H1 (cell line): ENCODE measurements at regions not wholly inside any gene's neighbourhood (a gene's known extent, or its start where the extent isn't known, plus 50 kb on each side); places are given as distances from the start of the nearest gene placed in this dataset.

Experiments
- EZH2 ChIP-seq: fragments of 200-600 bp; sonication (generic); IDR thresholded peaks from 2 replicates; pipeline ENCODE4 v1.7.1; 2012; ENCODE audit warnings: low read depth, mild to moderate bottlenecking, moderate library complexity, low read length, inconsistent platforms; ENCODE audit not compliant: severe bottlenecking
- HDAC2 ChIP-seq, 2 experiments: fragments of 300-600 bp in 1 of 2; sonication (generic) in 1 of 2; IDR thresholded peaks; 2 replicates each; pipeline ENCODE4 v1.6.1; 2011 to 2012; ENCODE audit warnings: low read depth in 2 of 2, low read length in 2 of 2, mild to moderate bottlenecking in 2 of 2, moderate library complexity in 2 of 2, borderline replicate concordance in 1 of 2, inconsistent platforms in 1 of 2
- MAX ChIP-seq: IDR thresholded peaks from 2 replicates; pipeline ENCODE4 v1.6.1; 2012; ENCODE audit warnings: inconsistent platforms
- SAP30 ChIP-seq: fragments of 300-600 bp; sonication (generic); IDR thresholded peaks from 2 replicates; pipeline ENCODE4 v1.7.1; 2012; ENCODE audit warnings: low read length, moderate library complexity, mild to moderate bottlenecking, inconsistent platforms; ENCODE audit not compliant: insufficient read depth, insufficient replicate concordance
- SIN3A ChIP-seq, 2 experiments: IDR thresholded peaks in 1 of 2; conservative IDR thresholded peaks in 1 of 2; 2 replicates each; pipeline ENCODE4 v1.6.1; 2011 to 2012; ENCODE audit warnings: low read length in 2 of 2, improper control_type of control experiment in 1 of 2, low read depth in 1 of 2, mild to moderate bottlenecking in 1 of 2
- TF ChIP-seq, protein P1 (sequence below): fragments of 300-600 bp; sonication (generic); IDR thresholded peaks from 2 replicates; pipeline ENCODE4 v1.7.1; 2012; ENCODE audit warnings: low read length, moderate library complexity, mild to moderate bottlenecking, inconsistent platforms; ENCODE audit not compliant: insufficient replicate concordance

DNA sequence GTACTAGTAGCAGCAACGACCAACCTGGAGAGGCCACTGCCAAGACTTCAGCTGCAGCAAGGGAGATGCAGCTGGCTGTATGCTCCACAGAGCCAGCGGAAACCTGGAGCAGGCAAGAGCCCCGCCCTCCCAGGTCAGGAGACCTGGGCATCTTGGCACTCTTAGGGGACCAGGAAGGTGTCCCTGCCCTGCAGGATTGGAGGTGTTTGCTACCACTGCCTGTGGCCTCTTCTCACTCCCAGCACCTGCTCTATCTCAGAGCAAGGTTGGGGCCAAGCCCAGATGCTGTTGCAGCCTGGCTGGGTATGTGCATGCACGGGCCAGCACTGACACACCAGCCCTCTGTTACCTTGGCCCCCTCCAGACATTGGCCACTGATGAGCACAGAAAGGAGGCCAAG is 1512.8 kb downstream of the REEP3 start (continued):
- TF ChIP-seq, protein P1, sequence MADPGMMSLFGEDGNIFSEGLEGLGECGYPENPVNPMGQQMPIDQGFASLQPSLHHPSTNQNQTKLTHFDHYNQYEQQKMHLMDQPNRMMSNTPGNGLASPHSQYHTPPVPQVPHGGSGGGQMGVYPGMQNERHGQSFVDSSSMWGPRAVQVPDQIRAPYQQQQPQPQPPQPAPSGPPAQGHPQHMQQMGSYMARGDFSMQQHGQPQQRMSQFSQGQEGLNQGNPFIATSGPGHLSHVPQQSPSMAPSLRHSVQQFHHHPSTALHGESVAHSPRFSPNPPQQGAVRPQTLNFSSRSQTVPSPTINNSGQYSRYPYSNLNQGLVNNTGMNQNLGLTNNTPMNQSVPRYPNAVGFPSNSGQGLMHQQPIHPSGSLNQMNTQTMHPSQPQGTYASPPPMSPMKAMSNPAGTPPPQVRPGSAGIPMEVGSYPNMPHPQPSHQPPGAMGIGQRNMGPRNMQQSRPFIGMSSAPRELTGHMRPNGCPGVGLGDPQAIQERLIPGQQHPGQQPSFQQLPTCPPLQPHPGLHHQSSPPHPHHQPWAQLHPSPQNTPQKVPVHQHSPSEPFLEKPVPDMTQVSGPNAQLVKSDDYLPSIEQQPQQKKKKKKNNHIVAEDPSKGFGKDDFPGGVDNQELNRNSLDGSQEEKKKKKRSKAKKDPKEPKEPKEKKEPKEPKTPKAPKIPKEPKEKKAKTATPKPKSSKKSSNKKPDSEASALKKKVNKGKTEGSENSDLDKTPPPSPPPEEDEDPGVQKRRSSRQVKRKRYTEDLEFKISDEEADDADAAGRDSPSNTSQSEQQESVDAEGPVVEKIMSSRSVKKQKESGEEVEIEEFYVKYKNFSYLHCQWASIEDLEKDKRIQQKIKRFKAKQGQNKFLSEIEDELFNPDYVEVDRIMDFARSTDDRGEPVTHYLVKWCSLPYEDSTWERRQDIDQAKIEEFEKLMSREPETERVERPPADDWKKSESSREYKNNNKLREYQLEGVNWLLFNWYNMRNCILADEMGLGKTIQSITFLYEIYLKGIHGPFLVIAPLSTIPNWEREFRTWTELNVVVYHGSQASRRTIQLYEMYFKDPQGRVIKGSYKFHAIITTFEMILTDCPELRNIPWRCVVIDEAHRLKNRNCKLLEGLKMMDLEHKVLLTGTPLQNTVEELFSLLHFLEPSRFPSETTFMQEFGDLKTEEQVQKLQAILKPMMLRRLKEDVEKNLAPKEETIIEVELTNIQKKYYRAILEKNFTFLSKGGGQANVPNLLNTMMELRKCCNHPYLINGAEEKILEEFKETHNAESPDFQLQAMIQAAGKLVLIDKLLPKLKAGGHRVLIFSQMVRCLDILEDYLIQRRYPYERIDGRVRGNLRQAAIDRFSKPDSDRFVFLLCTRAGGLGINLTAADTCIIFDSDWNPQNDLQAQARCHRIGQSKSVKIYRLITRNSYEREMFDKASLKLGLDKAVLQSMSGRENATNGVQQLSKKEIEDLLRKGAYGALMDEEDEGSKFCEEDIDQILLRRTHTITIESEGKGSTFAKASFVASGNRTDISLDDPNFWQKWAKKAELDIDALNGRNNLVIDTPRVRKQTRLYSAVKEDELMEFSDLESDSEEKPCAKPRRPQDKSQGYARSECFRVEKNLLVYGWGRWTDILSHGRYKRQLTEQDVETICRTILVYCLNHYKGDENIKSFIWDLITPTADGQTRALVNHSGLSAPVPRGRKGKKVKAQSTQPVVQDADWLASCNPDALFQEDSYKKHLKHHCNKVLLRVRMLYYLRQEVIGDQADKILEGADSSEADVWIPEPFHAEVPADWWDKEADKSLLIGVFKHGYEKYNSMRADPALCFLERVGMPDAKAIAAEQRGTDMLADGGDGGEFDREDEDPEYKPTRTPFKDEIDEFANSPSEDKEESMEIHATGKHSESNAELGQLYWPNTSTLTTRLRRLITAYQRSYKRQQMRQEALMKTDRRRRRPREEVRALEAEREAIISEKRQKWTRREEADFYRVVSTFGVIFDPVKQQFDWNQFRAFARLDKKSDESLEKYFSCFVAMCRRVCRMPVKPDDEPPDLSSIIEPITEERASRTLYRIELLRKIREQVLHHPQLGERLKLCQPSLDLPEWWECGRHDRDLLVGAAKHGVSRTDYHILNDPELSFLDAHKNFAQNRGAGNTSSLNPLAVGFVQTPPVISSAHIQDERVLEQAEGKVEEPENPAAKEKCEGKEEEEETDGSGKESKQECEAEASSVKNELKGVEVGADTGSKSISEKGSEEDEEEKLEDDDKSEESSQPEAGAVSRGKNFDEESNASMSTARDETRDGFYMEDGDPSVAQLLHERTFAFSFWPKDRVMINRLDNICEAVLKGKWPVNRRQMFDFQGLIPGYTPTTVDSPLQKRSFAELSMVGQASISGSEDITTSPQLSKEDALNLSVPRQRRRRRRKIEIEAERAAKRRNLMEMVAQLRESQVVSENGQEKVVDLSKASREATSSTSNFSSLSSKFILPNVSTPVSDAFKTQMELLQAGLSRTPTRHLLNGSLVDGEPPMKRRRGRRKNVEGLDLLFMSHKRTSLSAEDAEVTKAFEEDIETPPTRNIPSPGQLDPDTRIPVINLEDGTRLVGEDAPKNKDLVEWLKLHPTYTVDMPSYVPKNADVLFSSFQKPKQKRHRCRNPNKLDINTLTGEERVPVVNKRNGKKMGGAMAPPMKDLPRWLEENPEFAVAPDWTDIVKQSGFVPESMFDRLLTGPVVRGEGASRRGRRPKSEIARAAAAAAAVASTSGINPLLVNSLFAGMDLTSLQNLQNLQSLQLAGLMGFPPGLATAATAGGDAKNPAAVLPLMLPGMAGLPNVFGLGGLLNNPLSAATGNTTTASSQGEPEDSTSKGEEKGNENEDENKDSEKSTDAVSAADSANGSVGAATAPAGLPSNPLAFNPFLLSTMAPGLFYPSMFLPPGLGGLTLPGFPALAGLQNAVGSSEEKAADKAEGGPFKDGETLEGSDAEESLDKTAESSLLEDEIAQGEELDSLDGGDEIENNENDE, result no peak
- TF ChIP-seq SIN3A (conservative IDR thresholded peaks at IDR 0.05 in 1 of 2, IDR thresholded peaks at IDR 0.05 in 1 of 2; ENCODE audit: low read depth in 1 of 2, low read length in 2 of 2) (no peak), EZH2 (no peak), HDAC2 (IDR thresholded peaks at IDR 0.05; ENCODE audit: borderline replicate concordance in 1 of 2, low read depth in 2 of 2, low read length in 2 of 2) (no peak), SAP30 (no peak), MAX (no peak)
